Neuronal stem cell (in vitro differentiated cells): ENCODE measurements at regions not wholly inside any gene's neighbourhood (a gene's known extent, or its start where the extent isn't known, plus 50 kb on each side); places are given as distances from the start of the nearest gene placed in this dataset.
A peak's percentile ranks its signal among the peaks of the same experiment; 100 is the strongest.

Source experiments
- DNase-seq: peaks from one replicate; pipeline ENCODE4 v3.0.0-alpha.2; 2013; ENCODE audit warnings: low spot score
- H2AFZ ChIP-seq: one replicate; pipeline ENCODE4 v1.6.1; 2013; ENCODE audit warnings: mild to moderate bottlenecking, low read length, inconsistent platforms
- H2AK5ac ChIP-seq: 2 replicates; pipeline ENCODE4 v1.6.1; 2013; ENCODE audit warnings: low read depth, mild to moderate bottlenecking, inconsistent platforms, low read length, moderate library complexity, mixed read lengths
- H2BK120ac ChIP-seq: 2 replicates; pipeline ENCODE4 v1.6.1; 2013; ENCODE audit warnings: low read depth, mild to moderate bottlenecking, inconsistent platforms, low read length, moderate library complexity, mixed read lengths
- H2BK12ac ChIP-seq: one replicate; pipeline ENCODE4 v1.6.1; 2013; ENCODE audit warnings: low read length, inconsistent platforms
- H2BK15ac ChIP-seq: 2 replicates; pipeline ENCODE4 v1.6.1; 2013; ENCODE audit warnings: mild to moderate bottlenecking, low read length, inconsistent platforms, mixed read lengths
- H2BK5ac ChIP-seq: one replicate; pipeline ENCODE4 v1.6.1; 2013; ENCODE audit warnings: inconsistent platforms, mild to moderate bottlenecking, low read length, moderate library complexity
- H3K14ac ChIP-seq: one replicate; pipeline ENCODE4 v1.6.1; 2013; ENCODE audit warnings: low read length, inconsistent platforms
- H3K18ac ChIP-seq: 2 replicates; pipeline ENCODE4 v1.6.1; 2013; ENCODE audit warnings: low read length, inconsistent platforms
- H3K23ac ChIP-seq: 2 replicates; pipeline ENCODE4 v1.6.1; 2013; ENCODE audit warnings: low read depth, mild to moderate bottlenecking, mixed read lengths, low read length, inconsistent platforms; ENCODE audit not compliant: poor library complexity
- H3K27ac ChIP-seq: replicated peaks from 3 replicates; pipeline ENCODE4 v1.5.1; 2013; ENCODE audit warnings: low read length, inconsistent platforms
- H3K27me3 ChIP-seq, 3 experiments: 2 replicates each; pipeline ENCODE4 v1.6.1; 2013; ENCODE audit warnings: low read length in 3 of 3, mild to moderate bottlenecking in 2 of 3, inconsistent platforms in 1 of 3, low read depth in 1 of 3, mixed read lengths in 1 of 3, moderate library complexity in 1 of 3; ENCODE audit not compliant: control insufficient read depth in 3 of 3, insufficient read depth in 3 of 3
- H3K36me3 ChIP-seq, 2 donors: replicated peaks in 1 of 2; 2 replicates each; pipeline ENCODE4 v1.6.1; 2013; ENCODE audit warnings: low read length in 2 of 2; ENCODE audit not compliant: control insufficient read depth in 2 of 2, insufficient read depth in 2 of 2
- H3K4ac ChIP-seq: 2 replicates; pipeline ENCODE4 v1.6.1; 2013; ENCODE audit warnings: inconsistent platforms, mild to moderate bottlenecking, low read length, moderate library complexity
- H3K4me1 ChIP-seq, 2 donors: 1 replicate in 1 of 2; 2 replicates in 1 of 2; pipeline ENCODE4 v1.6.1; 2013; ENCODE audit warnings: low read length in 2 of 2, low read depth in 1 of 2; ENCODE audit not compliant: control insufficient read depth in 2 of 2, insufficient read depth in 1 of 2
- H3K4me2 ChIP-seq: one replicate; pipeline ENCODE4 v1.6.1; 2013; ENCODE audit warnings: mild to moderate bottlenecking, low read length, inconsistent platforms; ENCODE audit not compliant: insufficient read depth, poor library complexity, severe bottlenecking
- H3K4me3 ChIP-seq, 2 donors: 2 replicates each; pipeline ENCODE4 v1.5.1; 2013; ENCODE audit warnings: low read length in 2 of 2, mild to moderate bottlenecking in 2 of 2, inconsistent platforms in 1 of 2, moderate library complexity in 1 of 2
- H3K79me1 ChIP-seq: one replicate; pipeline ENCODE4 v1.6.1; 2013; ENCODE audit warnings: low read depth, mild to moderate bottlenecking, inconsistent platforms, low read length, moderate library complexity
- H3K9ac ChIP-seq: one replicate; pipeline ENCODE4 v1.6.1; 2013; ENCODE audit warnings: mild to moderate bottlenecking, low read depth, low read length, inconsistent platforms; ENCODE audit not compliant: poor library complexity
- H3K9me3 ChIP-seq, 2 donors: replicated peaks in 1 of 2; 2 replicates each; pipeline versions ENCODE3 to v1.6.1; 2013; ENCODE audit warnings: low read length in 2 of 2, mild to moderate bottlenecking in 2 of 2, inconsistent platforms in 1 of 2, low read depth in 1 of 2, mixed read lengths in 1 of 2, moderate library complexity in 1 of 2; ENCODE audit not compliant: control insufficient read depth in 2 of 2, insufficient read depth in 1 of 2
- H4K8ac ChIP-seq: one replicate; pipeline ENCODE4 v1.6.1; 2013; ENCODE audit warnings: low read depth, mild to moderate bottlenecking, inconsistent platforms, low read length, moderate library complexity
- H4K91ac ChIP-seq: one replicate; pipeline ENCODE4 v1.6.1; 2013; ENCODE audit warnings: low read length, low read depth, mild to moderate bottlenecking, inconsistent platforms; ENCODE audit not compliant: poor library complexity
- WGBS, 2 donors: extraction: QIAGEN DNeasy Blood & Tissue Kit; methylation state at CpG; one replicate each; pipeline ENCODE4 v1.1.7; 2013; ENCODE audit warnings: missing lambda C conversion rate in 2 of 2, mixed read lengths in 1 of 2; ENCODE audit not compliant: insufficient read length in 2 of 2, insufficient replicate concordance in 1 of 2; ENCODE audit errors: extremely low coverage in 2 of 2; 5-methylcytosine and 5-hydroxymethylcytosine counted together

DNA sequence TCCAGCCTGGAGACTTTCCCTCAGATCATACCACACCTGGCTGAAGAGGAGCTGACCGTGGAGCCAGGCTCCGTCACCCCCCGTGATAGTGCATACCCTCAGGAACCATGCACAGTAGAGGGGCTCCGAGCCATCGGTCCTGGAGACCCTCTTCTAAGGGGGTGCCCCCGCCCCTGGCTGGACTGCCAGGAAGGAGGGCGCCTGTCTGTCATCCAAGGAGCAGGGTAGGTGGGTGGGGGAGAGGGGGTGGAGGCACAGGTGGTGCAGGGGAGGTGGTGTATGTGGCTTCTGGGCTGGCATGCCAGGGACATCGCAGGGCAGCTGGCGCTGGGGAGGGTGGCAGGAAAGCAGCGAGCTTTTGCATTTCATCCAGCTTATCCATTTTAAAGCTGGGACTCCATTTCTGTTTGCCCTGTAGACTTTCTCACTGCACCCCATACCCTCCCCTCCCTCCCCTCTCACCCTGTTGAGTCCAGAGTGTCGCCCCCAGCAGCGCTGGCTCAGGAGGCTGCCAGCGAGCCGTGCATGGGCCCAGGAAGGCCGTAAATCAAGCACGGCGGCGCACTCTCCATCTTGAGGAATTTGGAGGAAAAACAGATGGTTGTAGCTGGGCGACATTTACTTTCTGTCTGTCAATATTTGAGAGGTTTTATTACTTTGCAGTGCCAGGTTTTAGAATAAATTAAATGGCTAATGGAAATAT is 56.2 kb upstream of the HS6ST1 start:
- Histone ChIP-seq H3K4me2 (no peak overlapping the region), H4K91ac (no peak overlapping the region), H3K18ac (peak overlapping the region; percentile 57), H2AK5ac (peak overlapping the region; percentile 89), H3K4ac (no peak overlapping the region), H4K8ac (no peak overlapping the region), H3K27ac (no peak overlapping the region), H3K9ac (no peak overlapping the region), H2BK120ac (no peak overlapping the region), H2BK15ac (no peak overlapping the region), H3K9me3 (no peaks in the 10 kb centered on the region), H3K4me3 (no peak overlapping the region), H3K79me1 (peaks cover 2% of the 10 kb centered on the region), H3K27me3 (peaks cover 0 to 16% (median 3%) of the 10 kb centered on the region in 3 experiments), H2BK12ac (no peak overlapping the region), H2AFZ (no peak overlapping the region), H3K36me3 (no peaks in the 10 kb centered on the region), H3K14ac (no peak overlapping the region), H3K23ac (peak overlapping the region; percentile 1), H2BK5ac (peak overlapping the region; percentile 12), H3K4me1 (peaks cover 27 to 28% of the 10 kb centered on the region in 2 donors)
- no CpG with 5 or more reads among the region's 19 CpGs for WGBS, 2 donors
- no peak for DNase-seq

DNA sequence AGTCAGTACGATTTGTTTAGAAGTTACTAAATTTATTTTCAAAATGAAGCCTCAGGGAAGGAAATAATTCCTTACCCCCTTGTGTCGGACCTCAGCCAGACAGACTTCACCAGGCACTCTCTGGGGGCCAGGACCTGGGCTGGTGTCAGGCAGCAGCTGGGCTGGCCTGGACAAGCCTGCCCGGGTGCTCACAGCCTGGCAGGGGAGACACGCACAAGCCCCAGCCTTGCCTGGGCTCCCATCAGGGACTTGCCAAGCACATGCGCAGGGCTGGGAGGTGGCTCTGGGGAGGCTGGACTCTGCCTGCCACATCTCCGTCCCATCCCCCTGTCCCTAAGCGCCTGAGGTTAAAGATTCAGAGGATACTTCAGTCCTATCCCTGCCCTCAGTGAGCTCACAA is 56.8 kb upstream of the HS6ST1 start:
- Histone ChIP-seq H2AFZ (no peak overlapping the region), H2BK120ac (no peak overlapping the region), H3K23ac (no peak overlapping the region), H3K4me2 (no peak overlapping the region), H3K79me1 (peaks cover 2% of the 10 kb centered on the region), H3K9me3 (no peaks in the 10 kb centered on the region), H4K8ac (no peak overlapping the region), H4K91ac (peak overlapping the region; percentile 17), H3K18ac (peak overlapping the region; percentile 75), H3K4me3 (no peak overlapping the region), H3K14ac (no peak overlapping the region), H2AK5ac (peak overlapping the region; percentile 72), H3K4ac (peak overlapping the region; percentile 31), H3K27ac (no peak overlapping the region), H2BK15ac (peak overlapping the region; percentile 84), H3K36me3 (no peaks in the 10 kb centered on the region), H3K9ac (no peak overlapping the region), H2BK12ac (no peak overlapping the region), H2BK5ac (no peak overlapping the region), H3K4me1 (peaks cover 27 to 28% of the 10 kb centered on the region in 2 donors), H3K27me3 (peaks cover 0 to 16% (median 3%) of the 10 kb centered on the region in 3 experiments)
- WGBS, 2 donors: no CpG with 5 or more reads among the region's 7 CpGs
- DNase-seq: no peak

DNA sequence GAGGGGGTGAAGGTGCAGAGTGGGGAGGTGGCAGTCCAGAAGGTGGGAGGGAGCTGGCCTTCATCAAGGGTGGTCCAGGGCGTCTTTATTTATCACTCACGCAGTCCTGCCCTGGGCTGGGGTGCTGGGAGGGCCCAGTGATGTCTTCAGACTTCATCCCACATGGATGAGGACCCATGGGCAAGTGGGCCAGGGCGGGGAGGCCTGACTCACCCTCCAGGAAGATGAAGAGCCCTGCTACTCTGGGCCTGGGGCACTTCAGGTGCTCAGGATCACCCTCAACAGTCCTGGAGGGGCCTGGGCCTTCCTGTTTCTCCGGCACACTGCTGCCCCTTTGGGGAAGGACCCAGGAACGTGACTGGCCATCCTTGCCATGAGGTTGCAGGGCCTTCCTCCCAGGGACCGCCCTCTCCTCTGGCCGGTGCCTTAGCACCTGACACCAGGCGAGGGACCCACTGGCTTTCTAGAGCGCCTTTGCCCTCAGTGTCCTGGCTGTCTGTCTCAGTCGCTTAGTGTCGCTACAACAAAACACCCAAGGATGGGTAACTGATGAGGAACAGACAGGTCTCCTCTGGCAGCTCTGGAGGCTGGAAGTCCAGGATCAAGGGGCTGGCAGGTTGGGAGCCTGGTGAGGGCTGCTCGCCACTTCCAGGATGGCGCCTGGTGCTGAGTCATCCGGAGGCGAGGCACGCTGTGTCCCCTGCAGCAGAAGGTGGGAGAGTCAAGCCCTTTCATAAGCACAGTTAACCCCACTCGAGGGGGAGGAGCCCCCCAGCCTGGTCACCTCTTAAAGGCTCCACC is 57.8 kb upstream of the HS6ST1 start:
- H3K23ac ChIP-seq: peak overlapping the region; percentile 5
- DNase-seq: no peak
- peak overlapping the region; percentile 68 for H3K18ac ChIP-seq
- no CpG with 5 or more reads among the region's 17 CpGs for WGBS, 2 donors
- H3K4me3 ChIP-seq: no peak overlapping the region
- no peak overlapping the region for H3K27ac ChIP-seq
- H3K4ac ChIP-seq: no peak overlapping the region
- peaks cover 30 to 35% of the 10 kb centered on the region in 2 donors for H3K4me1 ChIP-seq
- H2BK5ac ChIP-seq: peak overlapping the region; percentile 0
- H2AFZ ChIP-seq: no peak overlapping the region
- peak overlapping the region; percentile 11 for H2BK15ac ChIP-seq
- H4K91ac ChIP-seq: no peak overlapping the region
- no peak overlapping the region for H3K9ac ChIP-seq
- no peaks in the 10 kb centered on the region for H3K9me3 ChIP-seq
- no peak overlapping the region for H3K14ac ChIP-seq
- H3K4me2 ChIP-seq: no peak overlapping the region
- peaks cover 2% of the 10 kb centered on the region for H3K79me1 ChIP-seq
- H2BK12ac ChIP-seq: peak overlapping the region; percentile 27
- peak overlapping the region; percentile 10 for H2AK5ac ChIP-seq
- no peak overlapping the region for H2BK120ac ChIP-seq
- no peak overlapping the region for H4K8ac ChIP-seq
- H3K36me3 ChIP-seq: no peaks in the 10 kb centered on the region
- H3K27me3 ChIP-seq: peaks cover 0 to 16% (median 3%) of the 10 kb centered on the region in 3 experiments
